22Rv1 (cell line): ENCODE measurements at regions not wholly inside any gene's neighbourhood (a gene's known extent, or its start where the extent isn't known, plus 50 kb on each side); places are given as distances from the start of the nearest gene placed in this dataset.

Experiments
- H3K27ac ChIP-seq: fragments of 450-650 bp; 2 replicates; pipeline ENCODE4 v1.5.1; 2017
- ZFX ChIP-seq: fragments of 450-650 bp; IDR thresholded peaks from 2 replicates; pipeline ENCODE4 v1.6.1; 2017; ENCODE audit warnings: antibody characterized with exemption, borderline replicate concordance
- TF ChIP-seq, protein P1 (sequence below): fragments of 450-650 bp; IDR thresholded peaks from 2 replicates; pipeline ENCODE4 v1.5.1; 2017; ENCODE audit warnings: mild to moderate bottlenecking

DNA sequence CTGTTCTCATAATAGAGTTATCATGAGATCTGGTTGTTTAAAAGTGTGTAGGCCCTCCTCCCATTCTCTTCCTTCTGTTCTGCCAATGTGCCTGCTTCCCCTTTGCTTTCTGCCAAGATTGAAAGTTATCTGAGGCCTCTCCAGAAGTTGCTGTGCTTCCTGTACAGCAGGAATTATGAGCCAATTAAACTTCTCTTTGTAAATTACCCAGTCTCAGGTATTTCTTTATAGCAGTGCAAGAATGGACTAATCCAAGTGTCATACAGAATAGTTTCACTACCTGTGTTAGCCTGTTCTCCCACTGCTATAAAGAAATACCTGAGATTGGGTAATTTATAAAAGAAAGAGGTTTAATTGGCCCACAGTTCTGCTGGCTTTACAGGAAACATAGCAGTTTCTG is 100.0 kb downstream of the CD24 start:
- no peak overlapping the region for H3K27ac ChIP-seq
- TF ChIP-seq, protein P1, sequence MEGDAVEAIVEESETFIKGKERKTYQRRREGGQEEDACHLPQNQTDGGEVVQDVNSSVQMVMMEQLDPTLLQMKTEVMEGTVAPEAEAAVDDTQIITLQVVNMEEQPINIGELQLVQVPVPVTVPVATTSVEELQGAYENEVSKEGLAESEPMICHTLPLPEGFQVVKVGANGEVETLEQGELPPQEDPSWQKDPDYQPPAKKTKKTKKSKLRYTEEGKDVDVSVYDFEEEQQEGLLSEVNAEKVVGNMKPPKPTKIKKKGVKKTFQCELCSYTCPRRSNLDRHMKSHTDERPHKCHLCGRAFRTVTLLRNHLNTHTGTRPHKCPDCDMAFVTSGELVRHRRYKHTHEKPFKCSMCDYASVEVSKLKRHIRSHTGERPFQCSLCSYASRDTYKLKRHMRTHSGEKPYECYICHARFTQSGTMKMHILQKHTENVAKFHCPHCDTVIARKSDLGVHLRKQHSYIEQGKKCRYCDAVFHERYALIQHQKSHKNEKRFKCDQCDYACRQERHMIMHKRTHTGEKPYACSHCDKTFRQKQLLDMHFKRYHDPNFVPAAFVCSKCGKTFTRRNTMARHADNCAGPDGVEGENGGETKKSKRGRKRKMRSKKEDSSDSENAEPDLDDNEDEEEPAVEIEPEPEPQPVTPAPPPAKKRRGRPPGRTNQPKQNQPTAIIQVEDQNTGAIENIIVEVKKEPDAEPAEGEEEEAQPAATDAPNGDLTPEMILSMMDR: no peak
- no peak for TF ChIP-seq ZFX

DNA sequence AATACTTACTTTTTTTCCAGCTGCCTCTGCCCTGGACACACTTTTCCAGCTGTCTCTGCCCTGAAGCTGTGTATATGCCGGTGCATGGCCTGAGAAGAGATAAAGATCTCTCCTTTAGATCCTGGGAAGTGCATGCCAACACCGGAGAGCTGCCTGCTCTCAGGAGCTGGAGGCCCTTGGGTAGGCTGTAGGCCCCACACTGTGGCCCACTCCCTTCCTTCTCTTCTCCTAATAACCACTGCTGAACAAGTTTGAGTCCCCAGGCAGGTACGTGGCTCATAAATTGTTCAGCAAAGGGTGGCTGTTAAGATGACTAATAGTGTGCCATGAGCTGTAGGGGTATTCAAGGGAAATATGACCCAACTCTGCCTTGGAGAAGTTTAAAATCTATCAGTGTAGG is 102.5 kb downstream of the CD24 start:
- no peak overlapping the region for H3K27ac ChIP-seq
- TF ChIP-seq, protein P1: no peak
- no peak for TF ChIP-seq ZFX

DNA sequence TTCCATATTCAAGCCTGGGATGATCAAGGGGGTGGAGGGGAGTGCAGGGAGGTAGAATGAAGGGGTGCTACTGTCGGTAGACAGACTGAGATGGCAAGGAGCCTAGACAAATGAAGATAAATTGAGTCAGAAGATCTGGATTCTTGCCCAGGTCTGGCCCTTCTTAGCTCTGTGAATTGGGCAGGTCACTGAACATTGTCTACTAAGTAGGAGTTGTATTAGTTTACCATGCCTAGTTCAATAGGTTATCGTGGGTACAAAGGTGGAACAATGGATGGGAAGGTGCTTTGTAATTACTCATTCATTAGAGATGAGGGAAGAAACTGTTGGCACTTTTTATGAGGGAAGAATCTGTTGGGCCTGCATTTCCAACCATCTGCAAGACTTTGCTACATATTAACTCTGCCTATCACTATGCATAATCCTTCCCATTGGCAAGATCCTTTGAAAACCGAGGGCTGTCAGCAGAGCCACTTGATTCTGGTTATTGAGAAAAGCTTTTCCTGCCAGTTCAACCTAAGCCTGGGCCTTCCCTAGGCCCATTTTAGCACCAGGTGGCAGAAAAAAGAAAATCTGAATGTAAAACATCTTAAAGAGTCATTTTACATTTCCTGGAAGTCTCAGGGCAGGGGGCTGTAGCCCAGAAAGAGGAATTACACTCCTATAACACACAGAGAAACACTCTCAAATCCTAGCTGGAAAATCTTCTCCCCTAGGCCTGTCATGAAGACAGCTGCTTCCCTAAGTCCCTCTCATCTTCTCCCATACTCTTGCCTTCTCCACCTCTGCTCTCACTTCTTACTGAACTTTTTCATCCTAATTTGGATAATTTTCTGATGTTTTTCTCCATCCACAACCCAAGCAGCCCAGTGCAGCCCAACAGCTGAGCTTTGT is 103.5 kb downstream of the CD24 start:
- H3K27ac ChIP-seq: no peak overlapping the region
- no peak for TF ChIP-seq ZFX
- TF ChIP-seq, protein P1: no peak

DNA sequence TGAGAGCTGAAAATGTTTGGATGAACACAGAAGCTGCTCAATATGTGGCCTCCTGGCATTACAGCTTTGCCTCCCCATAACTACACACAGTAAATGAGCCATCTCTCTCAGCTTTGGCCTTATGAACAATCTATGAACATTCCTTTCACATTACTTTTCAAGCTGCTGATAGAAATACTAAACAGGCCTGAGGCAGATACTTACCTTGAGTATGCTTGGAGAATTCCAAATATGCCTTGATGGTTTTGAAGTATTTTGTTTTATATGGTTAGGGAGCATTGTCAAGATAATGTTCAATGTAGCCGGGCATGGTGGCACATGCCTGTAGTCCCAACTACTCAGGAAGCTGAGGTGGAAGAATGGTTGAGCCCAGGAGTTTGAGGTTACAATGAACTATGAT is 104.5 kb downstream of the CD24 start:
- no peak for TF ChIP-seq ZFX
- TF ChIP-seq, protein P1: no peak
- no peak overlapping the region for H3K27ac ChIP-seq

DNA sequence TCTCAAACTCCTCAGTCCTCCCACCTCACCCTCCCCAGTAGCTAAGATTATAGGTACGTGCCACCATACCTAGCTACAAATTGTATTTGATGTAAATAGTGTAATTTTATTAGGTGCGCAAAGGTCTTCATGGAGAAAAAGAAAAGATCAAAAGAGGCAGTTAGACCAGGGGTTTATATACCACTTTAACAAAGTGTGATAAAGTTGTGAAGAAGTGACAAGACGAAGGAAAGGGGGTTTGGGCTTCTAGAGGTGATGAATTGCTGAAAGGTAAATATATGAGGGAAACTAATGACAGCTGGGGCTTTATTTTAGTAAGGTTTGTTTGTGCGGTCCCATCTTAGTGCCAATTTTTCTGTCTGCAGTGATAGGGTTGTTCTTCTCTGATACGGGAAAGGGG is 105.3 kb downstream of the CD24 start:
- no peak overlapping the region for H3K27ac ChIP-seq
- TF ChIP-seq, protein P1: no peak
- TF ChIP-seq ZFX: no peak

DNA sequence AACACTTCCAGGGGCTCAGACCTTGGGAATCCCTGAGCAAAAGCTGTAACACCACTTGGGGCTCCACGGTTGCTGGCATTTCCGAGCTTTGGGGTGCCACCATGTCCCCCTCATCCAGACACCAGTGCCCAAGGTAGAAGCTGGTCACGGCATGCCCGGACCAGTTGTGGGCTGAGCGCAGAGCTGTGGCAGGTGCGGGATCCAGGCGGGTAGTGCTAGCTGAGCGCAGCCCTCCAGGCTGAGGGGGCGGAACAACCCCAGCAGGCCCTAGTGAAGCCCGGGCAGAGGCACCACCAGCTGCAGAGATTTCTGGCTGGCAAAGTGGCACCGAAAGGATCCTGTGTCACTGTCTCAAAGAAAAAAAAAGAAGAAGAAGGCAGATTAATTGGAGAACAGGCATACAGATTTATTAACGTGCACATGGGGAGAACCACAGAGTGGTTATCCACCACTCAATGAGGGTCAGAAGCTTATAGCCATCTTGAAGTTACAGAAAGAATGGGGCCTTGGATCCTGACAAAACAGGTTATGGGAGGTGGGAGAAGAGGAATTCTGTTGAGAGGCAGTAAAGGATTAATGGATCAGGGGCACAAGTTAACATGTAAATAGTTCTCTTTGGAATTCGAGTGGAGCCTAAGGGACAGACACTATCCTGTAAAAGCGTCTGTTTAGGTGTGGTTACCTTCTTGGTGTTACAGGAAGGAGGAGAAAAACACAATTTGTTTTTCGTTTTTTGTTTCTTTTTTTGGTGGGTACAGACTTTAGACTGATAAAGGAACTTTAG is 107.5 kb downstream of the CD24 start:
- no peak for TF ChIP-seq ZFX
- no peak overlapping the region for H3K27ac ChIP-seq

DNA sequence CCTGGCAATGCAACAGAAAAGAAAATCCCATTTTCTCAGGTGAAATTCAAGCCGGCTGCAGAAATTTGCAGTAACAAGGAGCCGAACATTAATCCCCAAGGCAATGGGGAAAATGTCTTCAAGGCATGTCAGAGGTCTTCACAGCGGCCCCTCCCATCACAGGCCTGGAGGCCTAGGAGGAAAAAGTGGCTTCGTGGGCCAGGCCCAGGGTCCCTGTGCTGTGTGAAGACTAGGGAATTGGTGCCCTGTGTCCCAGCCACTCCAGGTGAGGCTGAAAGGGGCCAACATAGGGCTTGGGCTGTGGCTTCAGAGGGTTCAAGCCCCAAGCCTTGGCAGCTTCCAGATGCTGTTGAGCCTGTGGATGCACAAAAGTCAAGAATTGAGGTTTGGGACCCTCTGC is 111.7 kb downstream of the CD24 start:
- H3K27ac ChIP-seq: no peak overlapping the region
- no peak for TF ChIP-seq ZFX
- TF ChIP-seq, protein P1: no peak
